ENCODE measurements at regions not wholly inside any gene's neighbourhood (a gene's known extent, or its start where the extent isn't known, plus 50 kb on each side); places are given as distances from the start of the nearest gene placed in this dataset.

GRCh38 chr5:105696440-105696839 is 1974.3 kb downstream of the EFNA5 start:
- H4K20me1 ChIP-seq (ENCODE audit: control insufficient read depth, extremely low read depth, insufficient read depth, low read length) = no peaks in the 10 kb centered on the region
- TF ChIP-seq CTCF (optimal IDR thresholded peaks at IDR 0.05 in 1 of 3, IDR thresholded peaks at IDR 0.05 in 1 of 3, conservative IDR thresholded peaks at IDR 0.05 in 1 of 3; ENCODE audit: extremely low read depth in 1 of 3, insufficient read depth in 2 of 3, low read length in 3 of 3) = no peak
- no peak for TF ChIP-seq EZH2 (IDR thresholded peaks at IDR 0.05; ENCODE audit: low read length)
- H3K4me2 ChIP-seq (ENCODE audit: control insufficient read depth, extremely low read depth, insufficient read depth, low read depth, low read length) = no peak overlapping the region
- dilution Hi-C loops (cut with MboI; ENCODE audit: extremely low pct_ligation_motif_present, low sequenced_read_pairs) = no loop called here
- no peak overlapping the region for H3K4me3 ChIP-seq (ENCODE audit: control insufficient read depth in 2 of 3, extremely low read depth in 1 of 3, insufficient read depth in 2 of 3, low read depth in 1 of 3, low read length in 3 of 3)
- H3K36me3 ChIP-seq (ENCODE audit: control insufficient read depth in 2 of 2, extremely low read depth in 1 of 2, insufficient read depth in 2 of 2, low read length in 2 of 2) = no peaks in the 10 kb centered on the region
- DNase-seq (ENCODE audit: low read depth, low spot score) (no peak), FAIRE-seq (no peak)
- H3K27me3 ChIP-seq (ENCODE audit: control insufficient read depth, extremely low read depth, insufficient read depth, low read length) = no peaks in the 10 kb centered on the region
- no peak overlapping the region for H2AFZ ChIP-seq (ENCODE audit: control insufficient read depth, low read length)
- no peaks in the 10 kb centered on the region for H3K79me2 ChIP-seq (ENCODE audit: control insufficient read depth, insufficient read depth, low read length)
- H3K9ac ChIP-seq (ENCODE audit: control insufficient read depth, extremely low read depth, insufficient read depth, low read length) = no peak overlapping the region
- H3K9me1 ChIP-seq (ENCODE audit: control insufficient read depth, extremely low read depth, insufficient read depth, low read length) = no peaks in the 10 kb centered on the region
- no peak overlapping the region for H3K27ac ChIP-seq (ENCODE audit: control insufficient read depth, insufficient read depth, low read length)
- H3K9me3 ChIP-seq (ENCODE audit: control insufficient read depth, low read depth, low read length) = no peaks in the 10 kb centered on the region
- H3K4me1 ChIP-seq (ENCODE audit: control insufficient read depth, extremely low read depth, insufficient read depth, low read length) = no peaks in the 10 kb centered on the region

- TF ChIP-seq CTCF (optimal IDR thresholded peaks at IDR 0.05 in 1 of 3, IDR thresholded peaks at IDR 0.05 in 1 of 3, conservative IDR thresholded peaks at IDR 0.05 in 1 of 3; ENCODE audit: extremely low read depth in 1 of 3, insufficient read depth in 2 of 3, low read length in 3 of 3) (no peak), EZH2 (IDR thresholded peaks at IDR 0.05; ENCODE audit: low read length) (no peak)
- Histone ChIP-seq H3K9ac (ENCODE audit: control insufficient read depth, extremely low read depth, insufficient read depth, low read length) (no peak overlapping the region), H3K27ac (ENCODE audit: control insufficient read depth, insufficient read depth, low read length) (no peak overlapping the region), H3K4me2 (ENCODE audit: control insufficient read depth, extremely low read depth, insufficient read depth, low read depth, low read length) (no peak overlapping the region), H4K20me1 (ENCODE audit: control insufficient read depth, extremely low read depth, insufficient read depth, low read length) (no peaks in the 10 kb centered on the region), H2AFZ (ENCODE audit: control insufficient read depth, low read length) (no peak overlapping the region), H3K36me3 (ENCODE audit: control insufficient read depth in 2 of 2, extremely low read depth in 1 of 2, insufficient read depth in 2 of 2, low read length in 2 of 2) (no peaks in the 10 kb centered on the region), H3K4me1 (ENCODE audit: control insufficient read depth, extremely low read depth, insufficient read depth, low read length) (no peaks in the 10 kb centered on the region), H3K4me3 (ENCODE audit: control insufficient read depth in 2 of 3, extremely low read depth in 1 of 3, insufficient read depth in 2 of 3, low read depth in 1 of 3, low read length in 3 of 3) (no peak overlapping the region), H3K9me3 (ENCODE audit: control insufficient read depth, low read depth, low read length) (no peaks in the 10 kb centered on the region), H3K79me2 (ENCODE audit: control insufficient read depth, insufficient read depth, low read length) (no peaks in the 10 kb centered on the region), H3K27me3 (ENCODE audit: control insufficient read depth, extremely low read depth, insufficient read depth, low read length) (no peaks in the 10 kb centered on the region), H3K9me1 (ENCODE audit: control insufficient read depth, extremely low read depth, insufficient read depth, low read length) (no peaks in the 10 kb centered on the region)
- FAIRE-seq = no peak
- no peak for DNase-seq (ENCODE audit: low read depth, low spot score)
- dilution Hi-C loops (cut with MboI; ENCODE audit: extremely low pct_ligation_motif_present, low sequenced_read_pairs) = no loop called here
Measured at GRCh38 chr5:105695941-105696340, 1974.8 kb downstream of the EFNA5 start.
